ENCODE measurements at regions not wholly inside any gene's neighbourhood (a gene's known extent, or its start where the extent isn't known, plus 50 kb on each side); places are given as distances from the start of the nearest gene placed in this dataset.
"Not testable (repeated sequence)": the region's sequence is repeated elsewhere in the genome, so short reads cannot be mapped to it uniquely, and the experiment has no call there.

- H3K27ac ChIP-seq, result no peak overlapping the region
- no peak for DNase-seq (ENCODE audit: low read depth, low spot score)
These were observed 105.4 kb upstream of the PLEKHG1 start for GRCh38 chr6:150494241-150494640.

GRCh38 chr6:150495126-150495525 is 104.6 kb upstream of the PLEKHG1 start:
- no peak for DNase-seq (ENCODE audit: low read depth, low spot score)

GRCh38 chr6:150496629-150497028 is 103.1 kb upstream of the PLEKHG1 start:
- H3K27ac ChIP-seq, result no peak overlapping the region
- DNase-seq (ENCODE audit: low read depth, low spot score), result no peak

More at GRCh38 chr6:150495126-150495525, 104.6 kb upstream of the PLEKHG1 start:
- H3K27ac ChIP-seq, result no peak overlapping the region

GRCh38 chr6:150499882-150500312 is 99.8 kb upstream of the PLEKHG1 start:
- DNase-seq (ENCODE audit: low read depth, low spot score), result peak; percentile 54
- H3K27ac ChIP-seq, result no peak overlapping the region

- DNase-seq (ENCODE audit: low read depth, low spot score); H3K27ac ChIP-seq: not testable (repeated sequence)
These were observed 99.1 kb upstream of the PLEKHG1 start for GRCh38 chr6:150500568-150500967.

- no peak overlapping the region for H3K27ac ChIP-seq
- no peak for DNase-seq (ENCODE audit: low read depth, low spot score)
These were observed 96.6 kb upstream of the PLEKHG1 start for GRCh38 chr6:150503041-150503440.

GRCh38 chr6:150503586-150504339 is 95.9 kb upstream of the PLEKHG1 start:
- DNase-seq (ENCODE audit: low read depth, low spot score), result no peak
- no peak overlapping the region for H3K27ac ChIP-seq

- DNase-seq (ENCODE audit: low read depth, low spot score), result not testable (repeated sequence)
These were observed 92.3 kb upstream of the PLEKHG1 start for GRCh38 chr6:150507361-150507760.

GRCh38 chr6:150510576-150510975 is 89.1 kb upstream of the PLEKHG1 start:
- no peak for DNase-seq (ENCODE audit: low read depth, low spot score)
- H3K27ac ChIP-seq, result no peak overlapping the region

More at GRCh38 chr6:150507361-150507760, 92.3 kb upstream of the PLEKHG1 start:
- not testable (repeated sequence) for H3K27ac ChIP-seq

GRCh38 chr6:150511313-150511712 is 88.4 kb upstream of the PLEKHG1 start:
- H3K27ac ChIP-seq, result no peak overlapping the region
- no peak for DNase-seq (ENCODE audit: low read depth, low spot score)

GRCh38 chr6:150514806-150515380 is 84.8 kb upstream of the PLEKHG1 start:
- no peak for DNase-seq (ENCODE audit: low read depth, low spot score)
- H3K27ac ChIP-seq, result no peak overlapping the region

GRCh38 chr6:150516199-150516598 is 83.5 kb upstream of the PLEKHG1 start:
- H3K27ac ChIP-seq, result no peak overlapping the region

GRCh38 chr6:150517175-150517574 is 82.5 kb upstream of the PLEKHG1 start:
- H3K27ac ChIP-seq, result no peak overlapping the region
- DNase-seq (ENCODE audit: low read depth, low spot score), result no peak

More at GRCh38 chr6:150516199-150516598, 83.5 kb upstream of the PLEKHG1 start:
- DNase-seq (ENCODE audit: low read depth, low spot score), result no peak

- no peak for DNase-seq (ENCODE audit: low read depth, low spot score)
- H3K27ac ChIP-seq, result no peak overlapping the region
These were observed 78.2 kb upstream of the PLEKHG1 start for GRCh38 chr6:150521482-150521881.

- DNase-seq (ENCODE audit: low read depth, low spot score); H3K27ac ChIP-seq: not testable (repeated sequence)
These were observed 76.5 kb upstream of the PLEKHG1 start for GRCh38 chr6:150523216-150523615.

GRCh38 chr6:150525300-150525699 is 74.4 kb upstream of the PLEKHG1 start:
- no peak for DNase-seq (ENCODE audit: low read depth, low spot score)
- no peak overlapping the region for H3K27ac ChIP-seq

- H3K27ac ChIP-seq, result no peak overlapping the region
- DNase-seq (ENCODE audit: low read depth, low spot score), result no peak
These were observed 72.6 kb upstream of the PLEKHG1 start for GRCh38 chr6:150527100-150527499.

GRCh38 chr6:150528648-150529285 is 70.9 kb upstream of the PLEKHG1 start:
- DNase-seq (ENCODE audit: low read depth, low spot score), result no peak
- H3K27ac ChIP-seq, result no peak overlapping the region

GRCh38 chr6:150529646-150530045 is 70.0 kb upstream of the PLEKHG1 start:
- DNase-seq (ENCODE audit: low read depth, low spot score), result no peak
- no peak overlapping the region for H3K27ac ChIP-seq

- no peak for DNase-seq (ENCODE audit: low read depth, low spot score)
- no peak overlapping the region for H3K27ac ChIP-seq
These were observed 67.7 kb upstream of the PLEKHG1 start for GRCh38 chr6:150531957-150532356.

- DNase-seq (ENCODE audit: low read depth, low spot score), result no peak
- no peak overlapping the region for H3K27ac ChIP-seq
These were observed 65.1 kb upstream of the PLEKHG1 start for GRCh38 chr6:150534553-150534952.

All from epithelial cell of prostate (primary cell).